Suprapubic skin (tissue), 4 donors: ENCODE measurements at regions not wholly inside any gene's neighbourhood (a gene's known extent, or its start where the extent isn't known, plus 50 kb on each side); places are given as distances from the start of the nearest gene placed in this dataset.

Experiments
- CTCF ChIP-seq, 2 donors: fragments of 200-600 bp in 1 of 2; fragments of 450-650 bp in 1 of 2; sonication (generic) in 1 of 2; IDR thresholded peaks; one replicate each; pipeline ENCODE4 v1.5.1; 2016 to 2019; ENCODE audit warnings: antibody characterized with exemption in 2 of 2, mild to moderate bottlenecking in 1 of 2, moderate library complexity in 1 of 2
- EP300 ChIP-seq: sonication (generic); formaldehyde crosslinking; IDR thresholded peaks from one replicate; pipeline ENCODE4 v1.6.1; 2017; ENCODE audit warnings: antibody characterized with exemption
- POLR2AphosphoS5 ChIP-seq, 3 donors: sonication (generic); formaldehyde crosslinking; IDR thresholded peaks; one replicate each; pipeline ENCODE4 v1.6.1; 2017; ENCODE audit warnings: antibody characterized with exemption in 3 of 3

- TF ChIP-seq EP300 (no peak), CTCF (IDR thresholded peaks at IDR 0.05) (no peak), POLR2AphosphoS5 (IDR thresholded peaks at IDR 0.05) (no peak)
Observed at GRCh38 chr18:77400561-77400960, 150.9 kb downstream of the GALR1 start.
